ENCODE measurements at regions not wholly inside any gene's neighbourhood (a gene's known extent, or its start where the extent isn't known, plus 50 kb on each side); places are given as distances from the start of the nearest gene placed in this dataset.

- ChIA-PET CTCF (interaction anchor here (1.0 to 2.0 kb wide), 2 partner anchors 193 to 1046 kb away, joined by 4 to 6 read pairs; no protein-coding TSS in a partner anchor), POLR2A (no interaction called here)
- no peak for DNase-seq
- no peak for ATAC-seq (ENCODE audit: low read depth)
- Mint-ChIP-seq H3K9me3 (no peaks in the 10 kb centered on the region), H3K4me1 (peaks cover 33% of the 10 kb centered on the region), H3K27ac (no peak overlapping the region), H3K4me3 (no peak overlapping the region), H3K36me3 (ENCODE audit: low read depth) (peaks cover 22% of the 10 kb centered on the region), H3K27me3 (no peaks in the 10 kb centered on the region)
- intact Hi-C loops (cut with micrococcal nuclease): loop anchor here (10.0 kb wide), 1 partner anchor 138 kb away; no protein-coding TSS in a partner anchor
- TF ChIP-seq CTCF (IDR thresholded peaks at IDR 0.05): no peak
Observed at GRCh38 chr6:144586986-144587385, 301.9 kb downstream of the UTRN start.

- H3K4me3 Mint-ChIP-seq: no peak overlapping the region
- H3K27ac Mint-ChIP-seq: no peak overlapping the region
- intact Hi-C loops (cut with micrococcal nuclease): loop anchor here (10.0 kb wide), 1 partner anchor 136 kb away; no protein-coding TSS in a partner anchor
- no peak for TF ChIP-seq CTCF (IDR thresholded peaks at IDR 0.05)
- POLR2A ChIA-PET: no interaction called here
- H3K27me3 Mint-ChIP-seq: no peaks in the 10 kb centered on the region
- no peak for DNase-seq
- no peak for ATAC-seq (ENCODE audit: low read depth)
- H3K4me1 Mint-ChIP-seq: peaks cover 16% of the 10 kb centered on the region
- CTCF ChIA-PET: interaction anchor here (1.0 to 1.3 kb wide), 2 partner anchors 190 to 624 kb away, joined by 3 to 8 read pairs; no protein-coding TSS in a partner anchor
- H3K9me3 Mint-ChIP-seq: no peaks in the 10 kb centered on the region
- peaks cover 35% of the 10 kb centered on the region for H3K36me3 Mint-ChIP-seq (ENCODE audit: low read depth)
Observed at GRCh38 chr6:144588697-144589325, 303.7 kb downstream of the UTRN start.

GRCh38 chr6:144590532-144590931 lies 305.4 kb downstream of the UTRN start:
- ATAC-seq (ENCODE audit: low read depth): no peak
- intact Hi-C loops (cut with micrococcal nuclease): no loop called here
- POLR2A ChIA-PET: no interaction called here

GRCh38 chr6:144593392-144593791 lies 308.3 kb downstream of the UTRN start:
- DNase-seq (no peak), ATAC-seq (ENCODE audit: low read depth) (no peak)
- no peak overlapping the region for H3K27ac Mint-ChIP-seq
- H3K36me3 Mint-ChIP-seq (ENCODE audit: low read depth): peaks cover 33% of the 10 kb centered on the region
- peaks cover 8% of the 10 kb centered on the region for H3K4me1 Mint-ChIP-seq
- POLR2A ChIA-PET: no interaction called here
- no peak overlapping the region for H3K4me3 Mint-ChIP-seq
- H3K9me3 Mint-ChIP-seq: no peaks in the 10 kb centered on the region
- H3K27me3 Mint-ChIP-seq: no peaks in the 10 kb centered on the region
- no peak for TF ChIP-seq CTCF (IDR thresholded peaks at IDR 0.05)
- intact Hi-C loops (cut with micrococcal nuclease): no loop called here
- CTCF ChIA-PET: no interaction called here

More at GRCh38 chr6:144590532-144590931, 305.4 kb downstream of the UTRN start:
- H3K27ac Mint-ChIP-seq: no peak overlapping the region
- TF ChIP-seq CTCF (IDR thresholded peaks at IDR 0.05): no peak
- no peaks in the 10 kb centered on the region for H3K9me3 Mint-ChIP-seq
- DNase-seq: no peak
- H3K4me1 Mint-ChIP-seq: peaks cover 19% of the 10 kb centered on the region
- H3K36me3 Mint-ChIP-seq (ENCODE audit: low read depth): peaks cover 35% of the 10 kb centered on the region
- no peak overlapping the region for H3K4me3 Mint-ChIP-seq
- CTCF ChIA-PET: no interaction called here
- H3K27me3 Mint-ChIP-seq: no peaks in the 10 kb centered on the region

- no peak overlapping the region for H3K27ac Mint-ChIP-seq
- no peak for DNase-seq
- H3K4me1 Mint-ChIP-seq: peaks cover 2% of the 10 kb centered on the region
- no peak overlapping the region for H3K4me3 Mint-ChIP-seq
- no peak for TF ChIP-seq CTCF (IDR thresholded peaks at IDR 0.05)
- intact Hi-C loops (cut with micrococcal nuclease): no loop called here
- ChIA-PET POLR2A (no interaction called here), CTCF (interaction anchor here (3.7 kb wide), 1 partner anchor 10 kb away, joined by 13 read pairs; no protein-coding TSS in a partner anchor)
- H3K27me3 Mint-ChIP-seq: no peaks in the 10 kb centered on the region
- H3K36me3 Mint-ChIP-seq (ENCODE audit: low read depth): peaks cover 35% of the 10 kb centered on the region
- ATAC-seq (ENCODE audit: low read depth): no peak
- H3K9me3 Mint-ChIP-seq: no peaks in the 10 kb centered on the region
Observed at GRCh38 chr6:144594585-144594984, 309.4 kb downstream of the UTRN start.
